HG03457 (cell line): ENCODE measurements at regions not wholly inside any gene's neighbourhood (a gene's known extent, or its start where the extent isn't known, plus 50 kb on each side); places are given as distances from the start of the nearest gene placed in this dataset.

Experiments used
- ATAC-seq: cut with Tn5 transposase; IDR thresholded peaks from one replicate; pipeline ENCODE4 v1.9.1; 2021; ENCODE audit warnings: moderate number of reproducible peaks; ENCODE audit not compliant: unreplicated experiment

DNA sequence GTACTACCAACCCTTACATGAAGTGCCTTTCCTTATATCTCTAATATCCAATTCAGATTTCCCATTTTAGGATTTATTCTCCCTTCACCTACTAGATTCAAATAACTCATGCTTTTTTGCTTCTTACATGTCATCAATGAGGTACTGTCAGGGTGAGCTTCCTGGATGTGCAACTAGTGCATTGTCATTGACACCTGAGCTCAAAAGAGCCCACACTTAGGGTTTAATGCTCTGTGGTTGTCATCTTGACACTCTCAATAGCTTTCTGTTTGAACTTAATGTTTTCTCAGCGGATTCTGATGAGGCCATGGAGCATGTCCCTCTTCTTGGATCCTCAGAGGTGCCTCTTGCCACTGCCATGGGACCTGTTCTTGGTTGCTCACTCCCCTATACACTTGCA lies 1033.3 kb upstream of the EYS start:
- no peak for ATAC-seq

DNA sequence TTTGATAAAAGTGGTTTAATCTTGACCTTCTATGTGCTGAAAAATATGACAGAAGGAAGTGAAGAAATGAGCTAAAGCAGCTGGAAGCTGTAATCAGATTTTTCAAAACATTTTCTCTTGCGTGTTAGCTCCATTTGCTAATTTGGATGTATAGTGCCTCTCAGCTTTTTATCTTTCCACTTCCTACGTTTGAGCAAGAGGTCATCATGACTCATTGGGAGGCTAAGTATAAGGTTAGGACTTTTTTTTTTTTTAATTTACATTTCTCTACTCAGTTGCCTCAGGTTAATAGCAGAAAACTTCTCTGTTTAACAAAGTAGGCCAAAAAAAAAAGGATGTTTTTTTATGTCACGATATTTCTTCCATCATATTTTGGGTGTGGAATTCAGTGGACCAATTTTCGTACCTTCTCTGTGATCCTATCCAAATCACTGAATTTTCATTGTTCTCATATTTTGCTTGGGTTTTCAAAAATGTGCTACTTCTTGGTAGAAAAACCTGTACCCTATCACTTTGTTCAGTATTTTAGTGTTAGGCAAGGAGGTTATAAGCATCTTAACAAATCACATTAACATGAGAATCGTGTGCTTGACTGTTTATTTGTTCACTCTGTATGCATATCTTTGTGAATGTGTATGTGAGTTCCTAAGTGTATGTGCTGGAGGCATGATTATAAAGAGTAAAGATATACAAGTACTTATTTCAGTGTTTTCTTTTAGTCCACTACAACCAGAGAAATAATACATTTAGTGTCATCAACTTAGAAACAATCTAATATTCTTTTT lies 1028.3 kb upstream of the EYS start:
- ATAC-seq = no peak

DNA sequence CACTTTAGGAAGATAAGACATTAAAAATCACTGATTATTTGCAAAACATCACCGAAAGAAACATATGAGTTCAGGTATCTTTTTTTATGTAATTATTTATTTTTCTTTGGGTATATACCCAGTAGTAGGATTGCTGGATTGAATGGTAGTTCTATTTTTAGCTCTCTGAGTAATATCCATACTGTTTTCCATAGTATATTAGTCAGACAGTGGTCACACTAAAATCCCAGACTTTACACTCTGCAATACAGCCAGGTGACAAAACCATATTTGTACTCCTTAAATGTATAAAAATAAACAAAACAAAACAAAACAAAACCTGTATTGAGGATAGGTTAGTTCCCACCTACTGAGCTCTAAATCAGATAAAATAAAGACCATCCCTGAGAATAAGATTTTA lies 1024.3 kb upstream of the EYS start:
- no peak for ATAC-seq

DNA sequence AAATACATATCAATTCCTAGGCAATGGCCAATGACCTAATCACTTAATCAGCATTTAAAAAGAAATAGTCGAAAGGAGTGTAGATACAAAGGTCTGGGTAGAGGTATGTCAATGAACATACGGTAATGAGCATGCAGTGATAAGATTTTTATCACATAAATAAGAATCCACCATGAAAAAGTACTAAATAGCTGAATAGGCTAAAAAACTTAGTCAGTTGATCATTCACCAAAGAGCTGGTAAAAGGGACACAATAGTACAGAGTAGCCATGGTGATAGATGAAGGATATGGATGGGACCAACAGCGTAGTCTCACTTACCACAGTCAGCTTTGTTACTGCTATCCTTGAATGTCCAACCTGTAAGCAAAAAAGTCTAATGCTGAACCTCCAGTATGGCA lies 1018.6 kb upstream of the EYS start:
- no peak for ATAC-seq

DNA sequence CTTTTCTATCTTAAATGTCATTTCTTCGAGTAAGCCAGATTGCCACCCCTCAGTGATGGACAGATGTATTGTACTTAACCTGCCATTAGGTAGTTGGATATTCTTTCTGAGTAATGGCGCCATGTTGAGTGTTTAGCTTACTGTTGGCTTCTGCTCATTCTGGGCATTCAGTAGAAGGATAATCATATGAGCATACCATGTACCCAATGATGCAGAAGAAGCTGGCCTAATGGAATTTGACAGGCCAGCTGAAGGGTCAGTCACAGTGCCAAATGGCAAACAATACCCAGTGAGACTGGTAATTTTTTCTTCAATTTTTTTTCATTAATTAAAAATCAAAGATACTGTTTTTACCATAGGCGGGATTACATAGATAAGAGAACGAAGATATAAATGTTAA lies 1010.8 kb upstream of the EYS start:
- no peak for ATAC-seq

DNA sequence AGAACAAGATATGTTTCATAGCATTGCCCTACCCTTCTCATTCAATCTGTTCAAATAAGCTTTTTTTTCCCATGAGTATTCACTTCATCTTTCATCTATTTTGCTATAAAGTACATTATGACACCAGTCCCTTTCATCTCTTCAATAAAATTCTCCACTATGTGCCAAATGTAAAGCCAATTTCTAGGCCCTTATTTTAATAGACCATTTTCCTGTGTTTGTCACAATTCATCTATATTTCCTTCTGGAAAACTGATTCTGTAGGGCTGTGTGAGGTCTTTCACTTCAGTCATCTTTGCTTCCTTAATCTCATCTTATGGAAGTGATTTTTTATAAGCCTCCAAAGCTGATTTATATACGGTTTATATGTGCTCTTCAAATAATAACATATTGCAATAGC lies 992.4 kb upstream of the EYS start:
- no peak for ATAC-seq

DNA sequence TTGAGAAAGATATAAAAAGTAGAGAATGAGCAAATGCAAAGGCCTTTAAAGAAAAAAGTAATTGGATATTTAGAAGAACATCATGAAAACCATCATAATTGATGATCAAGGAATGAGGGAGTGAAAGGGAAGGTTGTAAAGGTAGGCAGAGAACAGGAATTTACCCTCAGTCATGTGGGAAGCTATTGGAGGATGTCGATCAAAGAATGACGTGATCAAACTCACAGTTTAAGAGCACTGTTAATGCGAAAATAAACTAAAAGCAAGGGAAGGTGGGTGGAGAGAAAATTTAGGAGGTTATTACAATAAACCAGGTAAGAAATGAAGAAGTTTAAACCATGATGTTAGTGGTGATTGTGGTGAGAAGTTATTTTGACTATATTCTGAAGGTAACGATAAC lies 982.6 kb upstream of the EYS start:
- no peak for ATAC-seq

DNA sequence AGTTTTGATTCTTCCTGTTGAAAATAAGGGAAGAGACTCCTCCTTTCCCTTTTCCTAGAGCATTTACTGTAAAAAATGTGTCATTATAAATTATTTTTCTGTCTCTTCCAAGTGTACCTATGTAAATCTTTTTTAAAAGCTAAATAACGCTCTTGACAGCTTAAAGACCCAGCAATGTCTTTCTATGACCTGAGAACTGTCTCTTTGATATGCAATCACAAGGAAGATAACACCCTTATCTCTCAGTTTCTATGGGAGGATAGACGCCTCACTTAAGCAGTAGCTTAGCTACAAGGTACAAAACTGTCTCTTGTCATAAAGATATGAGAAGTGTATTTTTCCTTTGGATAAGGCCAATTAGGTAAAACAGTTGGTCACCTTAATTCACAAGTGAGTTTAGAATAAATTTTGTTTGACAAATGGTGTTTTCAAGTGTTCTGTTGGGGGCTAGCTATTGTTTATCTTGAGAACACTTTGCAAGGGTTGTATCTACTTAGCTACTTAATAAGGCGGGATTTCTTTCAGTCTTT lies 980.6 kb upstream of the EYS start:
- ATAC-seq = no peak

DNA sequence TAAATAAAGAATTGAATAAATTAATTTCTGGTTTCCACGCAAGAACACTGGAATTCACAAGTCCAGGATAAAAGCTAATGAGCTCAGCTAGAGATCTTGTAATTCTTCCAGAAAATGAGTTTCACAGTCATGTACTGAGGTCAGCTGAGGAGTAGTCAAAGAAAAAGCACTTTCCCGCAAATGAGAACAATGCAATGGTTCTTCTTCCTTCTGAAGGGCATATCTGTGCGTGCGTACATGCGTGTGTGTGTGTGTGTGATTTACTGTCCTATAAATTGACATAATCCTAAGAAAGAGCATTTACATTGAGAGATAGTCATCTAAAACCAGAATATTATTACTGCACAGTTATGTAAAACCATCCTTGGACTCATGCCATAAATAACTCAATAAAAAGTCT lies 968.9 kb upstream of the EYS start:
- no peak for ATAC-seq

DNA sequence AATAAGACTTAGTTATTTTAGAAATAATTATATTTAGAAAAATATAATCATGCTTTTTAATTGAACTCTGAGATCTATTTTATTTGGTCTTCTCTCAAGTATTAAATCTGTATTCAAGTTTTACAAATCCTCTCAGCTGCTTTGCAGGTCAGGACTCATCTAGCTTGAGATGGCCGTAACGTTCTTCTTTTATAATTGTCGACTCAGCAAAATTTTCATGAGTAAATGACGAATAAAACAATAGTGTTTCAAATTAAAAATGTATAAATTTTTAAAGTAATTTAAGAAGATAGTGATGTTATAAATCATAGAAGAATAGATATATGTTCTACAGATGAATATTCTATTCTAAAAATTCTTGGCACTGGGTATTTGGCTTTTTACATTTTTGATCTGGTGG lies 957.1 kb upstream of the EYS start:
- no peak for ATAC-seq

DNA sequence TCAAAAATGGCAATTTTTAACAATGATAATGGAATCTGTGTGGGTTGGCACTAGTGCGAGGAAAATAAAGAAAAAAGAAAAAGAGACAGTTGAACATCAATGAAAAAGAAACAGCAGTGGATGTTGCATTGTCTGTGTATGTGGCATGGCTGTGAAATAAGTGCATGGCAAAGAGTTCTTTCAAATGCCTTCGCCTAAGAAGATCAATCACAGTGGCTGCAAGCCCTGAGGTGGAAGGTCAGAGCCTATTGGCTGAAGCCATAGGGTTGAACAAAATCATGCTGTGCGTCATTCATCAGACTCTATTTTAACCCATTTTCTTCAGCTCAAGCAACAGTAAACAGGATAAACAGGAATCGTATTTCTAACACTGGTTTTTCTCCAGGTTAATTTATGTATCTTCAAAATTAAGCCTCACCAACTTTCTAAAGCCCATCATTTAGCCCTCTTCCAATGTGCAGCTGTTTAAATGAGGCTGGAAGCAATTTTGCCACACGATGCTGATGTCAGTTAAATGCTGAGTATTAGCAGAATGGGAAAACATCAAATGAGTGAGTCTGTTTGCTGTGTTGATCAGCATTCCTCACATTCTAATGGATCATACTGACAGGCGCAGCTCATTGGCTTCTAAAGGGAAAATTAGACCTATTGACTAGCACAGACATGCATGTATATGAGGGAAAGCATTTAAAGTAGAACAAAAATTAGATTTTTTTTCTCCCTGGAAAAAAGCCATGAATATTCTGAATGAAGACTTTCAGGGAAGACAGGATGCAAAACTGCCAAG lies 955.9 kb upstream of the EYS start:
- ATAC-seq = no peak

DNA sequence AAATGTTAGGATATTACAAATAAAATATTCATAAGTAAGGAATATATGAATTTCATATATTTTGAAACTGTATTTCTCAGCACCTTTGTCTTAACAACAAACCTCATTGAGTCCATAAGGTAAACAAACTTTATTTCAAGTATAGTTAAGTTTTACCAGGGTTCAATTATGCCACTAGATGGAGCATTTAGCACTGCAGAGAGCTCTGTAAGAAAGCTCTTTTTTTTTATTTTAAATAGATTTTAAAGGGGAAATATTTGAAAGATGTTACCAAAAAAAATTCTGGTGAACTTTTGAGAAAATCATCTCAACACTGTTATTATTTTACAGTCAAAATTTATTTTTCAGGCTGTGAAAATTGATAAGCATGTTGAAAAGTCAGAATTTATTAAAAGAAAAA lies 955.2 kb upstream of the EYS start:
- no peak for ATAC-seq

DNA sequence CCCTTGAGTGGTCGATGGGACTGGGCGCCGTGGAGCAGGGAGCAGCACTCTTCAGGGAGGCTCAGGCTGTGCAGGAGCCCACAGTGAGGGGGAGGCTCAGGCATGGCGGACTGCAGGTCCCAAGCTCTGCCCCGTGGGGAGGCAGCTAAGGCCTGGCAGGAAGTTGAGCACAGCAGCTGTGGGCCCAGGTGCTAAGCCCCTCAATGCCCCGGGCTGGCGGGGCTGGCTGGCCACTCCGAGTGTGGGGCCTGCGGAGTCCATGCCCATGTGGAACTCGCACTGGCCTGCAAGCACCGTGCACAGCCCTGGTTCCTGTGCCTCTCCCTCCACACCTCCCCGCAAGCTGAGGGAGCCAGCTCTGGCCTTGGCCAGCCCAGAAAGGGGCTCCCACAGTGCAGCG lies 948.4 kb upstream of the EYS start:
- no peak for ATAC-seq

DNA sequence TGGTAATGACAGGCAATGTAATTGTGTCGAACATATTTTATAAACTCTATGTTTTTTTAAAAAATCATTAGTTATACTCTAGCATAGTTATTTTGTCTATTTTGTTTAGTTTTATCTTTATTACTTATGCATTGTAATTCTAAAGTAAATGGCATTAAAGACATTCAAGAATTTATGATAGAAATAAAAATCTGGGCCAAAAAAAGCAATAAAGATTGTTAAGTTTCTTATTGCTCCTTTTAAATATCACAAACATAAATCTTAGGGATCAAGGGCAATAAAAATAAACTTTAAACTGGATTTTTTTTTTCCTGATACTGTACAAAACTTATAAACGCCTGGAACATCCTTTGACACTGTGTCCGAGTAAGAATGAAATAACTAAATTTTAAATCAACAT lies 931.5 kb upstream of the EYS start:
- no peak for ATAC-seq

DNA sequence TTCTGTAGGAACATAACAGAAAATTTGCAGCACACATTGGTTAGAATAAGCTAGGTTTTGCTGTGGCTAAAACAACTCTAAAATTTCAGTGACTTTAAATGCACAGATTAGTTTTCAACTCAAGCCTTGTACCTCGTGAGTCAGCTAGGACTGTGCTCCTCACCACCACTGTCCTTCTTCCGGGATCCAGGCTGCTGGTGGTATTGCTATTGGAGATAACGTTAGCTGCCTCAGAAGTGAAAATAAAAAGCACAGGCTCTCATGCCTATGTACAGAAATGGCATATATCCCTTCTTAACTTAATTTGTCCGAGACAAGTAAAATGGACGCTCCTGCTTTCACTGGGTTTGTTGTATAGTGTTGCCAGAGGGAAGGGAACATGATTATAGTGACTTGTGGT lies 931.1 kb upstream of the EYS start:
- ATAC-seq = no peak

DNA sequence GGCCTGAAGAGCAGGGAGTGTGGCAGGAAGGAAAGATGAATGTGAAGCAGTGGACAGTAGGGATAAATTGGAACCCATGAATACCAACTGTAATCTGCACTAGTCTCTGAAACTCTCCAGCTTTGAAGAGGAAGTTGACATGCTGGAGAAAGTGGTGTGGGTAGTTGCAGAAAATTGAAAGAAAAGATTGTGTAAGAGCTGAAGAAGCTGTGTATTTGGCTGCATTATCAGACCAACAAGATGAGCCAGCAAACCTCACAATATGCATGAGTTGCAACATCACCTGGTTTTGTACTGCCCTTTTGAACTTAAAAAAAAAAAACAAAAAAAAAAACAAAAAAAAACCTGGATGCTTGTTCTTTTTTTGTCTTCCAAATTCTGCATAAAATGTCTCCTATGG lies 921.9 kb upstream of the EYS start:
- no peak for ATAC-seq

DNA sequence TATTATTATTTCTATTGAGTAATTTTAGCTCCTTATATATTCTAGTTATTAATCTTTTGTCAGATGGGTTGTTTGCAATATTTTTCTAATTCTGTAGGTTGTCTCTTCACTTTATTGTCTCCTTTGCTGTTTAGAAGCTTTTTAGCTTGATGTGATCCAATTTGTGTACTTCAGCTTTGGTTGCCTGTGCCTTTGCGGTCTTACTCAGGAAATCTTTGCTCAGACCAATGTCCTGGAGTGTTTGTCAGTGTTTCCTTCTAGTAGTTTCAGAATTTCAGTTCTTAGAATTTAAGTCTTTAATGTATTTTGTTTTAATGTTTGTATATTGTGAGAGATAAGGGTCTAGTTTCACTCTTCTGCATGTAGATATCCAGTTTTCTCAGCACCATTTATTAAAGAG lies 916.0 kb upstream of the EYS start:
- ATAC-seq = no peak

DNA sequence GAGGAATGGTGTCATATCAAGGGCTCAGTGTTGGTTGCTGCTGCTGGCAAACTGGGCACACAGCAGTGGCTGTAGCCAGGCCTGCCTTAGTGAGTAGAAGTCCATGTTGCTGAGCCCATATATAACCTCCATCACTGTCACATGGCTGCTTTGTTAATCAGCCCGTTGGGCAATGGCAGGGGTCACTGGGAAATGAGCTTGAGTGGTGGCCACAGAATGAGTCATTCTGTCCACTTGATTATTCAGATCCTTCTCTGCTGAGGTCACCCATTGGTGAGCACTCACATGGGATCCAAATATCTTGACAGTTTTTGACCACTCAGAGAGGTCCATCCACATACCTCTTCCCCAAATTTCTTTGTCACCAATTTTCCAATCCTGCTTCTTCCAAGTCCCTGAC lies 898.9 kb upstream of the EYS start:
- ATAC-seq = no peak

DNA sequence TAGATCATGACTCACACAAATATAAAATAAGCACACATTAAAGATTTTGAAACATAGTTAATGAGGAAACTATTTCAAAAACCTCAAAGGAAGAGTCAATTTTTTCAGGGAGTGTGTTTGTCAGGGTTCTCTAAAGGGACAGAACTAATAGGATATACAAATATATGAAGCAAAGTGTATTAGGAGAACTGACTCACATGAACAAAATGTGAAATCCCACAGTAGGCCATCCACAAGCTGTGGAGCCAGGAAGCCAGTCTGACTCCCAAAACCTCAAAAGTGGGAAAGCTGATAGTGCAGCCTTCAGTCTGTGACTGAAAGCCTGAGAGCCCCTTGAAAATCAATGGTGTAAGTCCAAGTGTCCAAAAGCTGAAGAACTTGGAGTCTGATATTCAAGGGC lies 898.0 kb upstream of the EYS start:
- ATAC-seq = no peak

DNA sequence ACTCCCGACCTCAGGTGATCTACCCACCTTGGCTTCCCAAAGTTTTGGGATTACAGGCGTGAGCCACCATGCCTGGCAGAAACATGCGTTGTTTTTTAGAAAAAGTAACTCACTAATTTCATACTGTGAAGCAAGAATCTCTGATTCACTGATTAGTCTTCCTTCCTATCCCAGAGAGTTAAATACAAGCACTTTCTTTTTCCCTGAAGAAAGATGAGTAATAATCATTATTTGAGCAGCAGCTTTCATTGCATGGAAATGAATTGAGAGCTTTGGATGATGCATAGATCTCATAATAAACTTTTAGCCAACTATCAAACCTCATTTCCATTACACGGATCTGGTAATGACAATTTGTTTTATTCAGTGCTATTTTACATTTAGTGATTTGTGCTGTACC lies 892.5 kb upstream of the EYS start:
- no peak for ATAC-seq

DNA sequence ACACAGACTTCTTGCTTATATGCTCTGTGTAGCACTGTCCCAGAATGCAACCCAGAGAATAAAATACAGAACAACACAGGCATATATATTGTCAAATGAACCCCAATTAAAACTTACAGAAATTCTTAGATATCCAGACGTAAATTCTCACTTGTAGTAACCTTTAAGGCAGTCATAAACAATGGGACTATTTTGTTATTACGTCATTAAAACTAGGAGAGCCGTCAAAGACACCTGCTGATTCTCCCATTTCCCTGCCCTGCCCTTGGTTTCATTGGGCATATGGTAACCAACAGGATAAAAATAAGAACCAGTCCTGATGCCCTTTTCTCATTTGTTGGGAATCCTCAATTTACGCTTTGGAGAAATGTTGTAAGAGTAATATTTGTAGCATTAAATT lies 871.3 kb upstream of the EYS start:
- ATAC-seq = no peak

DNA sequence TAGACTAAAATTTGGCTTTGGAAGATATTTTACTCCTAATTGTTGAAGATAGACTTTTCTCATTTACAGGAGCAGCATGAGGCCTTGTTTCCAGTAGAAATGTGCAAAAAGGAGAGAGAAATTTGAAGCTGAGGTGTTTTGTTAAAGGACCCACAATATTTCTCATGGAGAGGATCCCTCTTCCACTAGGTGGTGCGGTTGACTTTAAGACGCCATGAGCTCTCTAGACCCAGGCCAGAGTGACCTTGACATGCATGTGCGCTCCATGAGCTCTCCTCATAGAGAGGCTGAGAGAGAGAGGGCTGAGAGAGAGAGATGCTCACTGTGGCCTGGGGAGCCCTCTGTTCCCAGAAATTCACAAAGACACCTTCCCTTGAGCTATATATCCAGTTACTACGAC lies 861.2 kb upstream of the EYS start:
- ATAC-seq = no peak
